HG02642 (cell line): ENCODE measurements at regions not wholly inside any gene's neighbourhood (a gene's known extent, or its start where the extent isn't known, plus 50 kb on each side); places are given as distances from the start of the nearest gene placed in this dataset.

Source experiments
- ATAC-seq: cut with Tn5 transposase; IDR thresholded peaks from one replicate; pipeline ENCODE4 v1.9.1; 2021; ENCODE audit warnings: mild to moderate bottlenecking; ENCODE audit not compliant: unreplicated experiment, poor library complexity

DNA sequence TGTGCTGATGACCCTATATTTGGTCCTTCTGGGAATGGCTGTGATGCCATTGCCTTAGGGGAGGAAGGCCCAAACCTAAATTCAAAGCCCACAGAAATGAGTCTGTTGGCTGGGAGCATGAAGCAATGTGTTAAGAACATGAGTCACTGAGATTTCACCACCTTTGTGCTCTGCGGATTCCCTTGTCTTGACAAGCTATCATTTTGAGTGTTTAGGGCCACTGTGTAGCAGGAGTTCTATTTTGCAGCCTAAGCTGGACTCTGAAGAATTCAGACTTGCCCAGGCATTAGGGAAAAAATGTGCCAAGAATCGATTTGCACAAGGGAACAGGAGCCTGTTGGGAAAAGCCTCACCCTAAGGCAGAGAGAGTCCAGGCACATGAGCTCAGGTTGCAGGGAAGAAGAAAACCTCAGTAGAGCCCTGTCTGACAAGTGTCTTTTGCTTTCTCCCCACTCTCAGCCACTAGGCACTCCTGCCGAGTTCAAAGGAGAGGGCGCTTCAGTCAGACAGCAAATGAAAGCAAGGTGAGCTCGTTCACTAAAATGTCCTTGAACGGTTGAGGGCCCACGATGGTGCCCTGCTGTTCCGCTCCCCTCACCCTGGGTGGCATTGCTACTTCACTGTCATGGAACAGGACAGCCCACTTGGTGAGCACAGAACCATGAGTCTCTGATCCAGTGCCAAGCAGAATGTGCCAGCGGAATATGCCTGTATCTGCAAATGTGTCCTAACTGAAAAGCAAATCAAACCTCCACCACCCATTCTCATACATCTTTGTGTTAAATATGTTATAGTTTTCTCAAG, 93.6 kb downstream of the PRLHR start:
- no peak for ATAC-seq

DNA sequence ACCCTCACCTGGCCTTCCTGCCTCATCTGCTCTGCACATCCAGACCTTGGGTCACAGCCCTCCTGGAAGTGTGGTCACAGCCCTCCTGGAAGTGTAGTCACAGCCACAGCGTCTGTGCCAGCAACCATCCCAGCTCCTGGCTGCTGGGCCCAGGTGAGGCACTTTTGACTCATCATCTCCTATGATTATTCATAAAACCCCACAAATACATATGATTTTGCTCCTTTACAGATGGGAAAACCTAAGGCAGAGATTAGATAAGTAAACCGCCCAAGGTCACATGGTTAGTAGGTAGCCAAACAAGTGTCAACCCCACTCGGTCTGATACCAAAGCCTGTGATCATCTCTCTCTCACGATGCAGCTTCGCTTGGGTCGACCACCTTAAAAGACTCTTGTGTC, 94.3 kb downstream of the PRLHR start:
- ATAC-seq = no peak

DNA sequence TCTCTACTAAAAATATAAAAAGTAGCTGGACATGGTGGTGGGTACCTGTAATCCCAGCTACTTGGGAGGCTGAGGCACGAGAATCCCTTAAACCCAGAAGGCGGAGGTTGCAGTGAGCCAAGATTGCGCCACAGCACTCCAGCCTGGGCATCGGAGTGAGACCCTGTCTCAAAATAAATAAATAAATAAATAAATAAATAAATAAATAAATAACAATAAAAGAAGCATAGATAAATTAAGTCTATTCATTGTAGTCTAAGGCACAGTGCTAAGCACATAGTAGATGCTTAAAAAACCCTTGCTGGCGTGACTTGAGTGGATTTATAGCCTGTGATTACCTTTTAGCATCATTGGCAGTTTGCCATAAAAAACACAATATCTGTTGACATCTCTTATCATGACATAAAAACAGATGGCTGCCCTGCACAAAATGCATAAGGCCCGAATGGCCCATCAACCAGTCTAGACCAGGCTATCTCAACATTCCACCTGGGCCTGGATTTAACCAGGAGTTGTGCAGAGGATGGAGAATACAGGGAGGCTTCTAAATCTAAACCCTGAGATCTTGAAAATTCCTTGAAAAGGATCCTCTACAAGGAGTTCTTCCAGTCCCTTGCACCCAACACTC, 94.9 kb downstream of the PRLHR start:
- ATAC-seq = no peak

DNA sequence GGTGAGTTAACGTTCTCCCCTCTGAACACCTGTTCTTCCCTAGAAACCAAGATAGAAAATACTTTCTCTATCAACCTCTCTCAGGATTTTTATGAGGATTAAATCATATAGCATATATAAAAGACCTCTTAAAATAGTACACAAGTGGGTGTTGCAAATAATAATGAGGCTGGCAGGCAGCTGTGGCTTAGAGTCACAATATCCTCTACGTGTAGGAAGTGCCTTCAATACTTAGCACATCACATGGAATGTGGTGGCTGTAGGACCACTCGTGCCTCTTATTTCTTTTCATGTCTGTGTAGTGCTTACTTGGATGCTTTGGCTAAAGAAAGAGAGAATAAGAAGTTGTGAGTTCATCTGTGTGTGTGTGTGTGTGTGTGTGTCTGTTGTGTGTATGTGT, 96.3 kb downstream of the PRLHR start:
- no peak for ATAC-seq

DNA sequence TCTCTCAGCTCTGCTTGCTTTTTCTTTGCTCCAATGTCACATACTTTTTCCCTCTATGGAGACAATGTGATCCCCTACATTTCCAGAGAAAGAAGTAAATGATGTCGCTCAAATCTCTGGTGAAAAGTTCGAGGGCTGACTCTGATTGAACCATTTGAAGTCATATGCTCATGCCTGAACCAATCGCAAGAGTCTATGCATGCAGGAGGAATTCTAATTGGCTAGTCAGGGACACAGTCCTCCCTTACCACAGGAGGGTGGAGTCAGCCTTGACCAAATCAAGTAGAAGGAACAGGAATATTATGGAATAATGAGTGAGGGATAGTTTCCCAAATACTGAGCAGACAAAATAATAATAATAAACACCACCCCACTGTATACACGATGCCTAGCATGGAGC, 96.8 kb downstream of the PRLHR start:
- ATAC-seq = no peak

DNA sequence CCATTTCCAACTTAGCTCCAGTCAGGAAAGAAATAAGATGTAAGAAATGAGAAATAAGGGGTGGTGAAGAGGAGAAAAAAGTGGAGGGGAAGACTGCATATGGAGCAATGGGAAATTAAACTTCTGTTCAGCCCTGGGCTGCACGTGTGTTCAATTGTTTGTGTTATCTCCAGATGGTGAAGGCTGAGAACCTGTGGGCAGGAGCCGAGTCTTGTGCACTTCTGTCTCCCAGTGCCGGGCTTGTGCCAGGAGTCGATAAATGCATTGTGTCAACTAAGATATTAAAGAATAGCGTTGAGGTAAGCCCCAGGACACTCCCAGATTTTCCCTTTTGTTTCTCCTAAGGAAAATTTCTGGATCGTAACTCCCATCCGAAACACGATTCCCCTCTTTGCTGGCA, 98.2 kb downstream of the PRLHR start:
- ATAC-seq = no peak

DNA sequence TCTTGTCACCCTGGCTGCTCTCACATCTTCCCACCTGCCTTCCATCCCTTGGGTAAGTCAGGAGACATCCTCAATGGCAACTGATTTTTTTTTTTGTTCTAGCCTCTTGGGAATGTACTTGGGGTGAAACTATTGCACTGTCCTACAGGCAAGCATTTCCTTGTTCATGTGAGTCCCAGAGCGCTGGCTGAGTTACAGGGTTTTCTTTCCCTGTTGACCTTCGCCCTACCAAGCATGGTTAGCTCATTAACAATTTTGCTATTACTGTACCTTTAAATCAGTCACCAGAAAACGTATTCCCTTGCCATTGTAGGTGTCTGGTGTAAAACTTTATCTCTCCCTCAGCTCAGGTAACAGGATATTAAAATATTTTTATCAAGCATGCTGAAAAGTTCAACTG, 98.9 kb downstream of the PRLHR start:
- no peak for ATAC-seq

DNA sequence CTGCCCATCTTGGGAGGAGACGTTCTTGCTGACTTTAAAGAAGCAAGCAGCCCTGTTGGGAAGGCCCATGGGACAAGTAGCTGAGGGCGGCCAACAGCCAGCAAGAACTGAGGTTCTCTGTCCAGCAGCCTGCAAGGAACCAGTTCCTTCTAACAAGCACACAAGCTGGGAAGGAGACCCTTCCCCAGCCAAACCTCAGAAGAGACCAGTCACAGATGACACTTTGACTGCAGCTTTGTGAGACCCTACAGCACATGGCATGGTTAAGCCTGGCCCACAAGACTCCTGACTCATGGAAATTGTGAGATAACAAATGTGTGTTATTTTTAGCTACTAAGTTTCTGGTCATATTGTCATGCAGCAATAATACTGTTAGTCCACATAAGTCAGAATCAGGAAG, 99.9 kb downstream of the PRLHR start:
- ATAC-seq = no peak

DNA sequence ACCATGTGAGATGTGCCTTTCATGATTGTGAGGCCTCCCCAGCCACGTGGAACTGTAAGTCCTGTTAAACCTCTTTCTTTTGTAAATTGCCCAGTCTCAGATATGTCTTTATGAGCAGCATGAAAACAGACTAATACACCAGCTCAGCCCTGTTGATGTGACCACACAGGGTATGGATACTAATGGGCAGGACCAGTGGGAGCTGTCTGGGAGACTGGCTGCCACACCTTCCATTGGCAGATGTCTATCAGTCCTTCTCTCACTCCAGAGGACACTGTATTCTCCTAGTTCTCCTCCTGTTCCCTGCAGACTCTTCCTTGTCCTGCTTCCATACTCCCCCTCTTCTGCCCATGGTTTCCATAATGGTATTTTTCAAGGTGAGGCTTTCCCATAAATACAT, 104.4 kb downstream of the PRLHR start:
- ATAC-seq = no peak

DNA sequence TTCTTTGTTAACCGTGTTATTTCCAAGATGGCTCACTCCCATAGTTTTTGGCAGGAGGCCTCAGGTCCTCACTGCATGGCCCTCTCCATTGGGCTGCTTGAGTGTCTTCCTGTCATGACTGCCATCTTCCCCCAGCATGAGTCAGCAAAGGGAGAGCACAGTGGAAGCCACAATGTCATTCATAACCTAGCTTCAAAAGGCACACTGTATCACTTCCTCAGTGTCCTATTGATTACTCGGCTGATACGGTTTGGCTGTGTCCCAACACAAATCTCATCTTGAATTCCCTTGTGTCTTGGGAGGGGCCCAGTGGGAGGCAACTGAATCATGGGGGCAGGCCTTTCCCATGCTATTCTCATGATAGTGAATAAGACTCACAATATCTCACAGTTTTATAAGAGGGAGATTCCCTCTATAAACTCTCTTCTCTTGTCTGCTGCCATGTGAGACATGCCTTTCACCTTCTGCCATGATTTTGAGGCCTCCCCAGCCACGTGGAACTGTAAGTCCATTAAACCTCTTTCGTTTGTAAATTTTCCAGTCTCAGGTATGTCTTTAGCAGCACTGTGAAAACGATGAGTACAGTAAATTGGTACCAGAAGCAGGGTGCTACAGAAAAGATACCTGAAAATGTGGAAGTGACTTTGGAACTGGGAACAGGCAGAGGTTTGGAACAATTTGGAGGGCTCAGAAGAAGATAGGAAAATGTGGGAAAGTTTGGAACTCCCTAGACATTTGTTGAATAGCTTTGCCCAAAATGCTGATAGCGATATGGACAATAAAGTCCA, 106.5 kb downstream of the PRLHR start:
- no peak for ATAC-seq

DNA sequence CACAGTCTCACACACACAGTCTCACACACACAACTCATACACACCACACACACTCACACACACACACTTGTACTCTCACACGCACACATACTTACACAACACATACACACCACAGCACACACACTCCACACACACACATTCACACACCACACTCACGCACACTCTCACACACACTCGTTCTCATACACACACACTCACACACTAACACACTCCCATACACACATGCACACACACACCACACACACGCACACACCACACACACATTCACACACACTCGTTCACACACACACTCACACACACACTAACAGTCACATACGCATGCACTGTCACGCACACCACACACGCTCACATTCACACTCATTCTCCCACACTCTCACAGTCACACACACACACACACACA, 109.8 kb downstream of the PRLHR start:
- no peak for ATAC-seq

DNA sequence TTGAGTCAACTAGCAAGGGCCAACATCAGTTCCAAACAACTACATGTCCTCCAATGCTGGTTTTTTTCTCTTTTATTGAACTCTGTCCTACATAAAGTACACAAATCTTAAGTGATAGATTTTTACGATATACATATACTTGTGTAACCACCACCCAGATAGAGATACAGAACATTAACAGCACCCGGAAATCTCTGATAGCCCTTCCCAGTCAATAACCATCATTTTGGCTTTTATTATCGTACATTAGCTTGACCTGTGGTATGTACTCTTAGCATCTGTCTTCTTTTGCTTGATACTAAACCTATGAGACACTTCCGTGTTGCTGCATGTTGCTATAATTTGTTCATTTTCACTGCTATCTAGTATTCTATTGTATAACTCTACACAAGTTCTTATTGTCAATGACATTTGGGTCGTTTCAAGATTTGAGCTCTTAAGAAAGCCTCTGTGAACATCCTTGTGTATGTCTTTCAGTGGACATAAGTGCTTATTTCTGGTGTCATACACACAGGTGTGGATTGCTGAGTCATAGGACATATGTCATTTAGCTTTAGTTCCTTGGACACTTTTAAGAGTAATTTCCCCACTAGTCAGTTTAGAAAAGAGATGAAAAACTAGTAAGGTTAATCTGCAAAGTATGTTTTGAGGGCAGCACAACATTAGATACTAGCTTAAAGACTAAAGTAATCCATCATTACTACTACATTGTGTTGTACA, 111.1 kb downstream of the PRLHR start:
- ATAC-seq = no peak

DNA sequence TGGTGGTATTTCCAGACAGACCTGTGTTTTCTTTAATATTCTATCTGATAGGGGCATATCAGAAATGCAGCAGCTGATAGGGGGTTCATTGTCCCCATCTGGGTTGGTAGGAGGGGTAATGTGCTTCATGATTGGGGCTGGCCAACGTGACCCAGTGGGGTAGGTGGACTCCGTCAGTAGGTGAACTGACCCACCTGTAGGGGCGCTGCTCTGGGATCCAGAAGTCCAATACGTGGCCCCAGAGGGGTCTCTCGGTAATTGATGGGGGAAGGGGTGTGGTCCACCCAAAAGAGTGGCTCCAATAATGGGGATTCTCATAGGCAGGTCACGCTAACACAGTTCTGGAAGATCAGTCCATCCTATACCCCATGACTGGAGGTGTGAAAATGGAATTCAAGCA, 112.0 kb downstream of the PRLHR start:
- ATAC-seq = no peak

DNA sequence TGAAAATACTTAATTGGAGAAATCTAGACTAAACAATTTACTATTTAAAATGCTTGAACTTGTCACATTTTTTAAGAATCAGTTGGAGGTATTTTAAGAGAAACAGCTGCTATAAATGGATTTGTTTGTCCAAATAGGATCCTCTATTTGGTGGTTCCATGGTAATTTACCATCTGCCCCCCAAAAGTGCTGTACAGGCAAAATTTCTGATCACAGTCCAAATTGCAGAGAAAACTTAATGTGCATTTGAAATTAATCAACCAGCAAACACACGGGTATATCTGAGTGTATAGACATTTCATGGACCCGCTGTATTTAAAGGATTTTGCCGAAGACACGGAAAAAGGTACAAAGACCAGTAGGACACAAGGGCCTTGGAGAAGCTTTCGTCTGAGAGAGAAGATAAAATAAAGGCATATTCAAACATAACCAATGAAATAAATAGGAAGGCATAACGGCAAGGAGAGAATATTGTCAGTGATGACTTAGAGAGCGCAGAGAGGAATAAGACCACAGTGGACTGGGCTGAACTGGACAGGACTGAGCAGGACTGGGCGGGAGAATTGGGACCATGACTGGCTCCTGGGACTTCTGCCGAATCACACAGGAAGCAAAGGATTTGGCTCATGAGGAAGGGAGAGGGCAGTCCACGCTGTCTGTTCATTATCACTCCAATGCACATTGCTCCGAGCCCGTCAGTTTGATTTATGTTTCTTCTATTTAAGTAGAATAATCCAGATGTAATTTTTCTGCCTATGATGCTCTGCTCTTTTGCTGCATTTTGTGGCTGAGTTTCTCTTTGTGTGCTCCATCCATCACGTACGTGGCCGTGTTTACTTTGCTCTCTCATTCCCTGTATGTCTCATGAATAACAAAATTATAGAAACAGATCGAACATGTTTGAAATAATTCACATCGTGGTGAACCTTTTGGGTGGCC, 112.8 kb downstream of the PRLHR start:
- ATAC-seq = no peak

DNA sequence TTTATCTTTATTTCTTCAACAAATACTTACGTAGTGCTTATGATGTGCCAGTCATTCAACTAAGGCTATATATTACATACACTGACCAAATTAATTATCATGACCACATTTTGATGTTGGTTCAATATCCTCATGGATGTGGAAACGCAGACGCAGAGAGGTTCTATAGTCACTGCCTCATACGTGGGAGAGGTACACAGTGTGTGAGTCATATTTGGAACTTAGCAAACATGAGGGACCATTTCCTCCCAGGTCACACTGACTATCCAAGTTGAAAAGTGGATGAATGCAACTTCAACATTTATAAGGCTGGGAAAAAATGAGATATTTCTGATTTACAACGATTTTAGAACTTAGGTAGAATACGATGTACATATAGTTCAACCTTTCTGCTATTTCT, 113.6 kb downstream of the PRLHR start:
- ATAC-seq = no peak

DNA sequence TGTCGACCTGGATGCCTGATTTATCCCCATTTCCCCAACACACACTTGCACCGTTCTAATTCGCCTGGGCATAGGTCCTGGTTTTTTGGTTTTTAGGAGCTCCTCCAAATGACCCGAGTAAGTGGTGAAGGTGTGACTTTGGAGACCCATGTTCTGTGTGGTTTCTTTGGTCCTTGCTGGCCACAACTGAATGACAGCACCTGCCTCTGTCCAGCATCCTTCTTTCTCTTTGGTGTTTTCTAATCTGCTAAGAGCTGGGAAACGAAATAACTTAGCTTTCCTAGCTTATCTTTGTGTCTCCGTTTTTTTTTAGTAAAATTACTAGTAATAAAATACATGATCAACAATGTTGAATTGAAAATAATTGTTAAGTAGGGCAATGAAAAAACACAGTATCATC, 120.2 kb downstream of the PRLHR start:
- no peak for ATAC-seq

DNA sequence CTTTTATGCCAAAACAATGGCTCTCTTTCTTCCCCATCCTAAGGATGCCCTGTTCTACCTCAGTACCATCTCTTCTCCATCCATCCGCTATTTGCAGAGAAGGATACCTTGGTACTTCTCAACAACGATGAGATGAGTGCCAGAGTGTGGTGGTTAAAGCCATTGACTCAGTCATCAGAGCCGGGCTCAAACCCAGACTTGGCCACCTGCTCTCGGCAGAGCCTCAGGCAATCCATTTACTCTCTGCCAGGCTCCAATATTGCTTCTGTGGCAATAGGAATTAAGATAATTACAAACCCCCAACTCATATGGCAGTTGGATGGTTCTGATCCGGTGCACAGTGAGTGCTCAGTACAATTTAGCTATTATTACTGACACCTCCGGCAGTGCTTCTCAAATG, 121.3 kb downstream of the PRLHR start:
- no peak for ATAC-seq

DNA sequence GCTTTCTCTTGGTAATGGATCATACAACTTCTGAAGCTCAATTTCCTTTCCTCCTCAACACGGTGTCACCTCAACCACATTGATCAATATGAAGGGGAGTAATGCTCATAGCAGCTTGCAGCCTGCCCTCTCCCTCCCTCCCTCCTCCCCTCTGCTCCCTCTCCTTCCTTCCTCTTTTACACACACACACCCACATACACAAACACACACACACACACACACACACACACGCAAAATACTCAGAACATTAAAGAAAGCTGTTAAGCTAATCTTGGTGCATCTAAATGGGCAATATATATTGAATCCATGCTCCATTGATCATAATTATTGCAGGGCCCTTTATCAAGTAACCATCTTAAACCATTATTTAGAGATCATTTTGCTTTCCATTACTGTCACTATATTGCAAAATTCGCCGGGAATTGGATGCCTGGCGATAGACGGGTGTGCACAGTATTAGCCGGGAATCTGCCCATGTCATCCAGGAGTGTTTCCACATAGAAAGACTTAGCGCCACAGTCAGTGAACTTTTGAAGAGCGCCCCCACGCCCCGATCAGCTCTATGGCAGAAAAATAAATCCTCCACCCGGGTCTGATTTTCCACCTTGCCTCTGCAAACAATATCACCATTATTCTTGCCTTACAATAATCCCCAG, 122.0 kb downstream of the PRLHR start:
- ATAC-seq = no peak
